SK-N-SH treated with all-trans-retinoic acid at 6 μM for 48 hours (cell line): ENCODE measurements at regions not wholly inside any gene's neighbourhood (a gene's known extent, or its start where the extent isn't known, plus 50 kb on each side); places are given as distances from the start of the nearest gene placed in this dataset.

Source experiments
- ATAC-seq: fragments of 200-7000 bp; cut with Tn5 transposase; 3 replicates; pipeline ENCODE4 v1.9.1; 2020; ENCODE audit warnings: mild to moderate bottlenecking, moderate library complexity
- ARNTL ChIP-seq: fragments of 450-650 bp; formaldehyde crosslinking; IDR thresholded peaks from 2 replicates; pipeline ENCODE4 v1.5.0; 2020; ENCODE audit warnings: low read depth, mild to moderate bottlenecking, moderate library complexity, borderline replicate concordance
- BACH2 ChIP-seq: fragments of 250-450 bp; sonication (Bioruptor Pico); IDR thresholded peaks from 2 replicates; pipeline ENCODE4 v1.9.0; 2021; ENCODE audit warnings: mild to moderate bottlenecking, borderline replicate concordance
- ESRRG ChIP-seq: fragments of 250-450 bp; sonication (Bioruptor Pico); IDR thresholded peaks from 2 replicates; pipeline ENCODE4 v1.6.1; 2021; ENCODE audit warnings: mild to moderate bottlenecking
- GLIS3 ChIP-seq: fragments of 250-450 bp; sonication (Bioruptor Pico); IDR thresholded peaks from 2 replicates; pipeline ENCODE4 v1.5.0; 2020; ENCODE audit warnings: mild to moderate bottlenecking, moderate library complexity
- OSR1 ChIP-seq: fragments of 250-450 bp; sonication (Bioruptor Pico); IDR thresholded peaks from 2 replicates; pipeline ENCODE4 v1.8.0; 2022; ENCODE audit warnings: moderate library complexity, mild to moderate bottlenecking, inconsistent platforms
- PPARA ChIP-seq: fragments of 250-450 bp; sonication (Bioruptor Pico); IDR thresholded peaks from 2 replicates; pipeline ENCODE4 v1.5.0; 2020; ENCODE audit warnings: mild to moderate bottlenecking, borderline replicate concordance
- RARB ChIP-seq: fragments of 250-450 bp; sonication (Bioruptor Pico); IDR thresholded peaks from 2 replicates; pipeline ENCODE4 v1.8.0; 2021; ENCODE audit warnings: mild to moderate bottlenecking, moderate library complexity
- SNAI2 ChIP-seq: fragments of 250-450 bp; sonication (Bioruptor Pico); IDR thresholded peaks from 2 replicates; pipeline ENCODE4 v1.5.0; 2020; ENCODE audit warnings: mild to moderate bottlenecking, moderate library complexity
- TCF4 ChIP-seq: fragments of 250-450 bp; sonication (Bioruptor Pico); IDR thresholded peaks from 2 replicates; pipeline ENCODE4 v1.8.0; 2021; ENCODE audit warnings: mild to moderate bottlenecking, moderate library complexity, borderline replicate concordance
- TOX ChIP-seq: fragments of 250-450 bp; sonication (Bioruptor Pico); IDR thresholded peaks from 2 replicates; pipeline ENCODE4 v1.8.0; 2021; ENCODE audit warnings: mild to moderate bottlenecking, moderate library complexity, borderline replicate concordance
- ZC3H10 ChIP-seq: fragments of 250-450 bp; sonication (Bioruptor Pico); IDR thresholded peaks from 2 replicates; pipeline ENCODE4 v1.5.1; 2021; ENCODE audit warnings: mild to moderate bottlenecking, moderate library complexity
- ZFP30 ChIP-seq: fragments of 450-650 bp; formaldehyde crosslinking; IDR thresholded peaks from 2 replicates; pipeline ENCODE4 v1.5.0; 2022; ENCODE audit warnings: mild to moderate bottlenecking, moderate library complexity
- ZNF565 ChIP-seq: fragments of 450-650 bp; formaldehyde crosslinking; conservative IDR thresholded peaks from 2 replicates; pipeline ENCODE4 v1.5.0; 2020; ENCODE audit warnings: low read depth, mild to moderate bottlenecking, moderate library complexity
- ZNF70 ChIP-seq: fragments of 450-650 bp; formaldehyde crosslinking; IDR thresholded peaks from 2 replicates; pipeline ENCODE4 v1.5.0; 2020; ENCODE audit warnings: mild to moderate bottlenecking, moderate library complexity
- ZNF8 ChIP-seq: fragments of 450-650 bp; formaldehyde crosslinking; IDR thresholded peaks from 2 replicates; pipeline ENCODE4 v1.5.0; 2020; ENCODE audit warnings: mild to moderate bottlenecking, moderate library complexity
- TF ChIP-seq, protein P1 (sequence below): fragments of 250-450 bp; sonication (Bioruptor Pico); IDR thresholded peaks from 2 replicates; pipeline ENCODE4 v1.8.0; 2020; ENCODE audit warnings: mild to moderate bottlenecking, moderate library complexity, borderline replicate concordance
- TF ChIP-seq, protein P2 (sequence below): fragments of 250-450 bp; sonication (Bioruptor Pico); IDR thresholded peaks from 2 replicates; pipeline ENCODE4 v1.5.1; 2021; ENCODE audit warnings: mild to moderate bottlenecking, moderate library complexity
- TF ChIP-seq, protein P3 (sequence below): fragments of 250-450 bp; sonication (Bioruptor Pico); IDR thresholded peaks from 2 replicates; pipeline ENCODE4 v1.5.0; 2020; ENCODE audit warnings: mild to moderate bottlenecking, moderate library complexity
- TF ChIP-seq, protein P4 (sequence below): fragments of 250-450 bp; sonication (Bioruptor Pico); IDR thresholded peaks from 2 replicates; pipeline ENCODE4 v1.5.1; 2020; ENCODE audit warnings: low read depth, mild to moderate bottlenecking, moderate library complexity
- TF ChIP-seq, protein P5 (sequence below): fragments of 250-450 bp; sonication (Bioruptor Pico); IDR thresholded peaks from 2 replicates; pipeline ENCODE4 v1.8.0; 2021; ENCODE audit warnings: low read depth, mild to moderate bottlenecking, moderate library complexity, borderline replicate concordance

DNA sequence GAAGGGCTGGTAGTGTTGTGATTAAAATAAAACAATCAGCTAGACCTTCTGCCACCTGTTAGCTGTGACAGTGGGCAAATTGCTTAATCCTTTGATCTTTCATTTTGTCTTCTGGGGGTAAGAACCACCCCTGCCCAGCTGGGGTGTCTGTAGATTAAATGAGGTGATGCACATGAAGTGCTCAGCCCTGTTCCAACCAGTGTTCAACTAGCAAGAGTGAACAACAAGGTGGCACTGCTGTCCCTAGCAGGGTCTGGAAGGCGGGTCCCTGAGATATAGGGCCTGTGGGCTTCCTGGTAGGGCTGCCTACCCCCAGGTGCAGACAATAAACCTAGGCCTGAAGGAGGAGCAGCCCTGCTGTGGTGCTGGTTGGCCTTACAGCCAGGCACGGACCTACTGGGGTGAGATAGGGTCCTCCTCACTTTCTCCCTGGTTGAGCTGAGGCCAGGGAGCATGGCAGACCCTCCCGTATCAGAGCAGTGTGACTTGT, 60.6 kb downstream of the ARL6IP4 start:
- no peak for ATAC-seq
- TF ChIP-seq PPARA (CRISPR knock-in tag): no peak
- no peak for TF ChIP-seq ZNF70 (CRISPR knock-in tag)
- no peak for TF ChIP-seq SNAI2 (CRISPR knock-in tag)
- no peak for TF ChIP-seq ZNF8 (CRISPR knock-in tag)
- no peak for TF ChIP-seq TOX (CRISPR knock-in tag)
- no peak for TF ChIP-seq BACH2 (CRISPR knock-in tag)
- no peak for TF ChIP-seq ZNF565

DNA sequence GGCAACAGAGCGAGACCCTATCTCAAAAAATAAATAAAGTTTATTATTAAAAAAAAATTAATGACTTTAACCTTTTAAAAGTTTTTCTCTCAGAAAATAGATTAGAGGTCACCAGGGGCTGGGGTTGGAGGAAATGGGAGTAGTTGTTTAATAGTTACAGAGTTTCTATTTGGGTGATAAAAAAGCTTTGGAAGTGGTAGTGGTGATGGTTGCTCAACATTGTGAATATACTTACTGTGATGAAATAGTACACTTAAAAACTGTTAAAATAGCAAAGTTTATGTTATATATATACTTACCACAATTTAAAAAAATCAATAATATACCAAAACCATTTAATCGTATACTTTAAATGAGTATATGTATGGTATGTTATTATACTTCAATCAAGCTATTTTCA, 59.6 kb downstream of the ARL6IP4 start:
- no peak for TF ChIP-seq TCF4 (CRISPR knock-in tag)
- TF ChIP-seq ZNF70 (CRISPR knock-in tag): no peak
- TF ChIP-seq PPARA (CRISPR knock-in tag): no peak
- TF ChIP-seq, protein P1, sequence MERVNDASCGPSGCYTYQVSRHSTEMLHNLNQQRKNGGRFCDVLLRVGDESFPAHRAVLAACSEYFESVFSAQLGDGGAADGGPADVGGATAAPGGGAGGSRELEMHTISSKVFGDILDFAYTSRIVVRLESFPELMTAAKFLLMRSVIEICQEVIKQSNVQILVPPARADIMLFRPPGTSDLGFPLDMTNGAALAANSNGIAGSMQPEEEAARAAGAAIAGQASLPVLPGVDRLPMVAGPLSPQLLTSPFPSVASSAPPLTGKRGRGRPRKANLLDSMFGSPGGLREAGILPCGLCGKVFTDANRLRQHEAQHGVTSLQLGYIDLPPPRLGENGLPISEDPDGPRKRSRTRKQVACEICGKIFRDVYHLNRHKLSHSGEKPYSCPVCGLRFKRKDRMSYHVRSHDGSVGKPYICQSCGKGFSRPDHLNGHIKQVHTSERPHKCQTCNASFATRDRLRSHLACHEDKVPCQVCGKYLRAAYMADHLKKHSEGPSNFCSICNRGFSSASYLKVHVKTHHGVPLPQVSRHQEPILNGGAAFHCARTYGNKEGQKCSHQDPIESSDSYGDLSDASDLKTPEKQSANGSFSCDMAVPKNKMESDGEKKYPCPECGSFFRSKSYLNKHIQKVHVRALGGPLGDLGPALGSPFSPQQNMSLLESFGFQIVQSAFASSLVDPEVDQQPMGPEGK (CRISPR knock-in tag): no peak
- TF ChIP-seq, protein P2, sequence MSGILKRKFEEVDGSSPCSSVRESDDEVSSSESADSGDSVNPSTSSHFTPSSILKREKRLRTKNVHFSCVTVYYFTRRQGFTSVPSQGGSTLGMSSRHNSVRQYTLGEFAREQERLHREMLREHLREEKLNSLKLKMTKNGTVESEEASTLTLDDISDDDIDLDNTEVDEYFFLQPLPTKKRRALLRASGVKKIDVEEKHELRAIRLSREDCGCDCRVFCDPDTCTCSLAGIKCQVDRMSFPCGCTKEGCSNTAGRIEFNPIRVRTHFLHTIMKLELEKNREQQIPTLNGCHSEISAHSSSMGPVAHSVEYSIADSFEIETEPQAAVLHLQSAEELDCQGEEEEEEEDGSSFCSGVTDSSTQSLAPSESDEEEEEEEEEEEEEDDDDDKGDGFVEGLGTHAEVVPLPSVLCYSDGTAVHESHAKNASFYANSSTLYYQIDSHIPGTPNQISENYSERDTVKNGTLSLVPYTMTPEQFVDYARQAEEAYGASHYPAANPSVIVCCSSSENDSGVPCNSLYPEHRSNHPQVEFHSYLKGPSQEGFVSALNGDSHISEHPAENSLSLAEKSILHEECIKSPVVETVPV: no peak
- TF ChIP-seq ESRRG (CRISPR knock-in tag): no peak
- TF ChIP-seq TOX (CRISPR knock-in tag): no peak
- TF ChIP-seq ZC3H10 (CRISPR knock-in tag): no peak
- TF ChIP-seq SNAI2 (CRISPR knock-in tag): no peak
- no peak for TF ChIP-seq ZFP30
- TF ChIP-seq, protein P3, sequence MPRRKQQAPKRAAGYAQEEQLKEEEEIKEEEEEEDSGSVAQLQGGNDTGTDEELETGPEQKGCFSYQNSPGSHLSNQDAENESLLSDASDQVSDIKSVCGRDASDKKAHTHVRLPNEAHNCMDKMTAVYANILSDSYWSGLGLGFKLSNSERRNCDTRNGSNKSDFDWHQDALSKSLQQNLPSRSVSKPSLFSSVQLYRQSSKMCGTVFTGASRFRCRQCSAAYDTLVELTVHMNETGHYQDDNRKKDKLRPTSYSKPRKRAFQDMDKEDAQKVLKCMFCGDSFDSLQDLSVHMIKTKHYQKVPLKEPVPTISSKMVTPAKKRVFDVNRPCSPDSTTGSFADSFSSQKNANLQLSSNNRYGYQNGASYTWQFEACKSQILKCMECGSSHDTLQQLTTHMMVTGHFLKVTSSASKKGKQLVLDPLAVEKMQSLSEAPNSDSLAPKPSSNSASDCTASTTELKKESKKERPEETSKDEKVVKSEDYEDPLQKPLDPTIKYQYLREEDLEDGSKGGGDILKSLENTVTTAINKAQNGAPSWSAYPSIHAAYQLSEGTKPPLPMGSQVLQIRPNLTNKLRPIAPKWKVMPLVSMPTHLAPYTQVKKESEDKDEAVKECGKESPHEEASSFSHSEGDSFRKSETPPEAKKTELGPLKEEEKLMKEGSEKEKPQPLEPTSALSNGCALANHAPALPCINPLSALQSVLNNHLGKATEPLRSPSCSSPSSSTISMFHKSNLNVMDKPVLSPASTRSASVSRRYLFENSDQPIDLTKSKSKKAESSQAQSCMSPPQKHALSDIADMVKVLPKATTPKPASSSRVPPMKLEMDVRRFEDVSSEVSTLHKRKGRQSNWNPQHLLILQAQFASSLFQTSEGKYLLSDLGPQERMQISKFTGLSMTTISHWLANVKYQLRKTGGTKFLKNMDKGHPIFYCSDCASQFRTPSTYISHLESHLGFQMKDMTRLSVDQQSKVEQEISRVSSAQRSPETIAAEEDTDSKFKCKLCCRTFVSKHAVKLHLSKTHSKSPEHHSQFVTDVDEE: no peak
- TF ChIP-seq ARNTL (CRISPR knock-in tag): no peak
- no peak for TF ChIP-seq OSR1 (CRISPR knock-in tag)
- TF ChIP-seq, protein P4, sequence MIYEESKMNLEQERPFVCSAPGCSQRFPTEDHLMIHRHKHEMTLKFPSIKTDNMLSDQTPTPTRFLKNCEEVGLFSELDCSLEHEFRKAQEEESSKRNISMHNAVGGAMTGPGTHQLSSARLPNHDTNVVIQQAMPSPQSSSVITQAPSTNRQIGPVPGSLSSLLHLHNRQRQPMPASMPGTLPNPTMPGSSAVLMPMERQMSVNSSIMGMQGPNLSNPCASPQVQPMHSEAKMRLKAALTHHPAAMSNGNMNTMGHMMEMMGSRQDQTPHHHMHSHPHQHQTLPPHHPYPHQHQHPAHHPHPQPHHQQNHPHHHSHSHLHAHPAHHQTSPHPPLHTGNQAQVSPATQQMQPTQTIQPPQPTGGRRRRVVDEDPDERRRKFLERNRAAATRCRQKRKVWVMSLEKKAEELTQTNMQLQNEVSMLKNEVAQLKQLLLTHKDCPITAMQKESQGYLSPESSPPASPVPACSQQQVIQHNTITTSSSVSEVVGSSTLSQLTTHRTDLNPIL (CRISPR knock-in tag): no peak
- TF ChIP-seq RARB (CRISPR knock-in tag): no peak

DNA sequence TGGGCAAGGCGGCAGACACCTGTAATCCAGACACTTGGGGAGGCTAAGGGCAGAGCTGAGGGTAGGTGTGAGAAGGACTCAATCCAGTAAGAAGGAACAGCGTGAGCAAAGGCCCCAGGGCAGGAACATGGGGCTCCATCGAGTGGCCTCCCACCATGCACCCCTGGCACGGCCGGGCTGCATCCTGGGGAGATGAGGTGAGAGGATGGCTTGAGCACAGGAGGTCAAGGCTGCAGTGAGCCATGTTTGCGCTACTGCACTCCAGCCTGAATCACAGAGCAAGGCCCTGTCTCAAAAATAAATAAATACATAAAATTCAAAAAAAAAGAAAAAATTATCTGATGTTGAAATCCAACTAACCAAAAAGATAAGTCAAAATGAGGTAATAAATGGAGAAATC, 58.5 kb downstream of the ARL6IP4 start:
- TF ChIP-seq BACH2 (CRISPR knock-in tag) (no peak), RARB (CRISPR knock-in tag) (no peak), GLIS3 (CRISPR knock-in tag) (no peak), ZNF70 (CRISPR knock-in tag) (no peak), SNAI2 (CRISPR knock-in tag) (no peak)
- TF ChIP-seq, protein P4 (CRISPR knock-in tag): no peak
- TF ChIP-seq, protein P5, sequence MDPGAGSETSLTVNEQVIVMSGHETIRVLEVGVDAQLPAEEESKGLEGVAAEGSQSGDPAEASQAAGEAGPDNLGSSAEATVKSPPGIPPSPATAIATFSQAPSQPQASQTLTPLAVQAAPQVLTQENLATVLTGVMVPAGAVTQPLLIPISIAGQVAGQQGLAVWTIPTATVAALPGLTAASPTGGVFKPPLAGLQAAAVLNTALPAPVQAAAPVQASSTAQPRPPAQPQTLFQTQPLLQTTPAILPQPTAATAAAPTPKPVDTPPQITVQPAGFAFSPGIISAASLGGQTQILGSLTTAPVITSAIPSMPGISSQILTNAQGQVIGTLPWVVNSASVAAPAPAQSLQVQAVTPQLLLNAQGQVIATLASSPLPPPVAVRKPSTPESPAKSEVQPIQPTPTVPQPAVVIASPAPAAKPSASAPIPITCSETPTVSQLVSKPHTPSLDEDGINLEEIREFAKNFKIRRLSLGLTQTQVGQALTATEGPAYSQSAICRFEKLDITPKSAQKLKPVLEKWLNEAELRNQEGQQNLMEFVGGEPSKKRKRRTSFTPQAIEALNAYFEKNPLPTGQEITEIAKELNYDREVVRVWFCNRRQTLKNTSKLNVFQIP (CRISPR knock-in tag): no peak
- no peak for ATAC-seq

More for the DNA sequence above, 59.6 kb downstream of the ARL6IP4 start:
- no peak for ATAC-seq
